Motor neuron (in vitro differentiated cells): ENCODE measurements at regions not wholly inside any gene's neighbourhood (a gene's known extent, or its start where the extent isn't known, plus 50 kb on each side); places are given as distances from the start of the nearest gene placed in this dataset.

Source experiments
- ATAC-seq, 8 experiments: fragments of 200-7000 bp; cut with Tn5 transposase; replicated peaks in 6 of 8; 2 replicates each; pipeline ENCODE4 v1.8.0; 2021; ENCODE audit warnings: mild to moderate bottlenecking in 8 of 8, moderate library complexity in 8 of 8
- H3K27ac ChIP-seq, 2 donors: fragments of 250-450 bp; sonication (Bioruptor Pico); 2 replicates each; pipeline ENCODE4 v1.9.0; 2021; ENCODE audit warnings: antibody characterized with exemption in 2 of 2, mild to moderate bottlenecking in 2 of 2, moderate library complexity in 1 of 2
- H3K4me1 ChIP-seq, 2 donors: fragments of 250-450 bp; sonication (Bioruptor Pico); replicated peaks in 1 of 2; 2 replicates each; pipeline ENCODE4 v1.6.1; 2021; ENCODE audit warnings: antibody characterized with exemption in 2 of 2, mild to moderate bottlenecking in 2 of 2, moderate library complexity in 1 of 2
- H3K4me3 ChIP-seq, 5 donors: fragments of 250-450 bp; sonication (Bioruptor Pico); 2 replicates each; pipeline ENCODE4 v1.9.0; 2021; ENCODE audit warnings: antibody characterized with exemption in 5 of 5, mild to moderate bottlenecking in 5 of 5, moderate library complexity in 4 of 5
- WGBS, 10 experiments: fragments of 450-650 bp; shearing (Covaris generic); methylation state at CpG; one replicate each; pipeline ENCODE4 v1.0.0; 2022; 5-methylcytosine and 5-hydroxymethylcytosine counted together
- in situ Hi-C, 9 experiments: fragments of 400-800 bp; cut with MboI; loops; one replicate each; pipeline ENCODE4 v1.15.0; 2021; ENCODE audit warnings: low sequenced_read_pairs in 9 of 9, low pct_unique_long_range_greater_than_20kb in 2 of 9; ENCODE audit not compliant: unreplicated experiment in 9 of 9

- in situ Hi-C loops = no loop called here
- 0 to 100% (median 63%) methylated on average over 1 to 2 of the region's 2 CpGs; no CpG with 5 or more reads in 1 of the 10 experiments for WGBS, 10 experiments
Observed at GRCh38 chr7:22631730-22632129, 95.3 kb upstream of the IL6 start.

GRCh38 chr7:22630069-22630468, 96.9 kb upstream of the IL6 start:
- 82 to 100% (median 93%) methylated on average over 1 to 4 of the region's 7 CpGs; no CpG with 5 or more reads in 3 of the 10 experiments for WGBS, 10 experiments
- in situ Hi-C loops = no loop called here
- Histone ChIP-seq H3K4me3 (no peak overlapping the region), H3K4me1 (no peaks in the 10 kb centered on the region), H3K27ac (no peak overlapping the region)
- ATAC-seq = no peak

More at GRCh38 chr7:22631730-22632129, 95.3 kb upstream of the IL6 start:
- H3K4me1 ChIP-seq = no peaks in the 10 kb centered on the region
- H3K27ac ChIP-seq = no peak overlapping the region
- H3K4me3 ChIP-seq = no peak overlapping the region
- no peak for ATAC-seq

- no peak for ATAC-seq
- no peaks in the 10 kb centered on the region for H3K4me1 ChIP-seq
- no peak overlapping the region for H3K27ac ChIP-seq
- no peak overlapping the region for H3K4me3 ChIP-seq
- in situ Hi-C loops = no loop called here
Observed at GRCh38 chr7:22629056-22629455, 97.9 kb upstream of the IL6 start.

- H3K4me3 ChIP-seq = no peak overlapping the region
- ATAC-seq = no peak
- WGBS, 10 experiments = 80 to 100% (median 100%) methylated on average over 1 of the region's 1 CpG; no CpG with 5 or more reads in 2 of the 10 experiments
- H3K27ac ChIP-seq = no peak overlapping the region
- in situ Hi-C loops = no loop called here
- no peaks in the 10 kb centered on the region for H3K4me1 ChIP-seq
Observed at GRCh38 chr7:22628112-22628511, 98.9 kb upstream of the IL6 start.

- in situ Hi-C loops = no loop called here
- Histone ChIP-seq H3K4me3 (no peak overlapping the region), H3K27ac (no peak overlapping the region), H3K4me1 (no peaks in the 10 kb centered on the region)
- no peak for ATAC-seq
- 0 to 100% (median 90%) methylated on average over 1 to 2 of the region's 2 CpGs; no CpG with 5 or more reads in 1 of the 10 experiments for WGBS, 10 experiments
Observed at GRCh38 chr7:22627136-22627535, 99.9 kb upstream of the IL6 start.

- Histone ChIP-seq H3K4me3 (no peak overlapping the region), H3K4me1 (no peaks in the 10 kb centered on the region), H3K27ac (no peak overlapping the region)
- ATAC-seq = no peak
- in situ Hi-C loops = no loop called here
- WGBS, 10 experiments = 57 to 100% (median 94%) methylated on average over 1 of the region's 1 CpG; no CpG with 5 or more reads in 4 of the 10 experiments
Observed at GRCh38 chr7:22625251-22625650, 101.7 kb upstream of the IL6 start.

GRCh38 chr7:22624781-22625180, 102.2 kb upstream of the IL6 start:
- no peak overlapping the region for H3K27ac ChIP-seq
- H3K4me3 ChIP-seq = no peak overlapping the region
- no peak for ATAC-seq
- 80 to 100% (median 88%) methylated on average over 1 to 3 of the region's 3 CpGs; no CpG with 5 or more reads in 2 of the 10 experiments for WGBS, 10 experiments
- in situ Hi-C loops = no loop called here
- no peaks in the 10 kb centered on the region for H3K4me1 ChIP-seq

GRCh38 chr7:22622116-22622785, 104.7 kb upstream of the IL6 start:
- in situ Hi-C loops = no loop called here

GRCh38 chr7:22618528-22618927, 108.5 kb upstream of the IL6 start:
- H3K27ac ChIP-seq = no peak overlapping the region
- no peak for ATAC-seq
- H3K4me1 ChIP-seq = no peaks in the 10 kb centered on the region
- in situ Hi-C loops = no loop called here
- no peak overlapping the region for H3K4me3 ChIP-seq

More at GRCh38 chr7:22622116-22622785, 104.7 kb upstream of the IL6 start:
- H3K27ac ChIP-seq = no peak overlapping the region
- no peak overlapping the region for H3K4me3 ChIP-seq
- WGBS, 10 experiments = 63 to 100% (median 95%) methylated on average over 1 to 3 of the region's 4 CpGs; no CpG with 5 or more reads in 2 of the 10 experiments
- no peaks in the 10 kb centered on the region for H3K4me1 ChIP-seq
- no peak for ATAC-seq

GRCh38 chr7:22617166-22617565, 109.8 kb upstream of the IL6 start:
- no peaks in the 10 kb centered on the region for H3K4me1 ChIP-seq
- WGBS, 10 experiments = 11 to 100% (median 67%) methylated on average over 1 to 4 of the region's 4 CpGs
- H3K4me3 ChIP-seq = no peak overlapping the region
- in situ Hi-C loops = no loop called here
- H3K27ac ChIP-seq = no peak overlapping the region
- ATAC-seq = no peak

- Histone ChIP-seq H3K4me3 (no peak overlapping the region), H3K27ac (no peak overlapping the region), H3K4me1 (no peaks in the 10 kb centered on the region)
- peak in 1 of 8 experiments; percentile 59 for ATAC-seq
- in situ Hi-C loops = no loop called here
- 14 to 100% (median 69%) methylated on average over 1 to 2 of the region's 2 CpGs for WGBS, 10 experiments
Observed at GRCh38 chr7:22613496-22613895, 113.5 kb upstream of the IL6 start.

GRCh38 chr7:22612776-22613175, 112.8 kb upstream of the STEAP1B start:
- in situ Hi-C loops = no loop called here
- no peak overlapping the region for H3K4me3 ChIP-seq
- WGBS, 10 experiments = 38 to 100% (median 50%) methylated on average over 1 to 2 of the region's 2 CpGs; no CpG with 5 or more reads in 1 of the 10 experiments
- H3K4me1 ChIP-seq = no peaks in the 10 kb centered on the region
- H3K27ac ChIP-seq = no peak overlapping the region
- ATAC-seq = no peak

- 64 to 100% (median 87%) methylated on average over 1 to 4 of the region's 4 CpGs; no CpG with 5 or more reads in 3 of the 10 experiments for WGBS, 10 experiments
- ATAC-seq = no peak
- no peaks in the 10 kb centered on the region for H3K4me1 ChIP-seq
- H3K27ac ChIP-seq = no peak overlapping the region
- in situ Hi-C loops = no loop called here
- no peak overlapping the region for H3K4me3 ChIP-seq
Observed at GRCh38 chr7:22611758-22612079, 111.7 kb upstream of the STEAP1B start.

- Histone ChIP-seq H3K27ac (no peak overlapping the region), H3K4me3 (no peak overlapping the region), H3K4me1 (no peaks in the 10 kb centered on the region)
- WGBS, 10 experiments = 10 to 97% (median 74%) methylated on average over 1 to 3 of the region's 3 CpGs
- ATAC-seq = no peak
- in situ Hi-C loops = no loop called here
Observed at GRCh38 chr7:22610951-22611757, 111.2 kb upstream of the STEAP1B start.
